K562 (cell line): ENCODE measurements at regions not wholly inside any gene's neighbourhood (a gene's known extent, or its start where the extent isn't known, plus 50 kb on each side); places are given as distances from the start of the nearest gene placed in this dataset.

ENCODE experiments used
- ATAC-seq: fragments of 200-7000 bp; cut with Tn5 transposase; 3 replicates; pipeline ENCODE4 v1.9.1; 2020; ENCODE audit warnings: moderate library complexity
- BruUV-seq: library from RNA; stranded (reverse); fragments of 400-500 nt; replicated peaks from 2 replicates; lab custom pipeline; 2021; lab: Mats Ljungman, UMichigan
- CTCF ChIA-PET: fragments of 300-600 bp; formaldehyde crosslinking; extraction: SDS; loops from one replicate; lab custom pipeline; 2021; ENCODE audit warnings: low intra/inter-chr PET ratio; lab: Yijun Ruan, JAX
- POLR2A ChIA-PET: fragments of 300-600, 350-650 bp; sonication (Branson Sonifier 250); formaldehyde crosslinking; extraction: SDS; loops from one replicate; lab custom pipeline; 2021; ENCODE audit warnings: antibody characterized with exemption, inconsistent platforms; lab: Yijun Ruan, JAX
- DNase-seq, 4 experiments: peaks; one replicate each; pipeline versions ENCODE4 v3.0.0 to v3.0.0-alpha.2; 2011 to 2018; ENCODE audit warnings: low spot score in 3 of 4, mixed read lengths in 3 of 4; ENCODE audit errors: extremely low read depth in 1 of 4
- FAIRE-seq: peaks from 2 replicates; lab custom pipeline; 2011; peaks lifted over from hg19 to GRCh38; lab: Jason Lieb, UNC
- H2AFZ ChIP-seq: 2 replicates; pipeline ENCODE4 v1.6.0; 2011; ENCODE audit warnings: low read depth, low read length, control low read depth, inconsistent platforms
- H3K27ac ChIP-seq: fragments of 200-600 bp; 3 replicates; pipeline ENCODE4 v1.8.0; 2011; ENCODE audit warnings: low read depth, mild to moderate bottlenecking, control low read depth, inconsistent platforms, low read length, moderate library complexity, mixed read lengths; ENCODE audit errors: extremely low read depth
- H3K27me3 ChIP-seq, 2 experiments: fragments of 300-600 bp in 1 of 2; 2 replicates in 1 of 2; 3 replicates in 1 of 2; pipeline versions ENCODE4 v1.6.0 to v1.8.0; 2011; ENCODE audit warnings: inconsistent platforms in 2 of 2, low read length in 2 of 2, mild to moderate bottlenecking in 1 of 2, mixed read lengths in 1 of 2, moderate library complexity in 1 of 2; ENCODE audit not compliant: control insufficient read depth in 2 of 2, insufficient read depth in 2 of 2
- H3K36me3 ChIP-seq: fragments of 300-600 bp; 3 replicates; pipeline ENCODE4 v1.8.0; 2011; ENCODE audit warnings: mild to moderate bottlenecking, low read length, inconsistent platforms; ENCODE audit not compliant: control insufficient read depth, insufficient read depth
- H3K4me1 ChIP-seq, 2 experiments: fragments of 200-600 bp in 1 of 2; replicated peaks in 1 of 2; 2 replicates in 1 of 2; 3 replicates in 1 of 2; pipeline versions ENCODE4 v1.5.1 to v1.8.0; 2011; ENCODE audit warnings: inconsistent platforms in 2 of 2, low read length in 2 of 2, mild to moderate bottlenecking in 1 of 2, mixed read lengths in 1 of 2, moderate library complexity in 1 of 2; ENCODE audit not compliant: control insufficient read depth in 2 of 2, insufficient read depth in 2 of 2
- H3K4me2 ChIP-seq: 2 replicates; pipeline ENCODE4 v1.6.1; 2011; ENCODE audit warnings: low read length, control low read depth, inconsistent platforms, mixed read lengths; ENCODE audit not compliant: insufficient read depth
- H3K4me3 ChIP-seq: fragments of 200-600 bp; sonication (generic), shearing (Covaris generic); 2 replicates; pipeline ENCODE4 v1.5.1; 2016; ENCODE audit warnings: control low read depth, inconsistent platforms
- H3K79me2 ChIP-seq: fragments of 200-600 bp; 3 replicates; pipeline ENCODE4 v1.8.0; 2011; ENCODE audit warnings: low read length, inconsistent platforms; ENCODE audit not compliant: control insufficient read depth, insufficient read depth
- H3K9ac ChIP-seq, 2 experiments: 2 replicates each; pipeline versions ENCODE4 v1.6.0 to v1.6.1; 2011; ENCODE audit warnings: low read depth in 2 of 2, low read length in 2 of 2, control low read depth in 1 of 2, inconsistent platforms in 1 of 2, mild to moderate bottlenecking in 1 of 2, mixed read lengths in 1 of 2; ENCODE audit not compliant: insufficient read depth in 1 of 2
- H3K9me1 ChIP-seq: one replicate; pipeline ENCODE4 v1.6.0; 2011; ENCODE audit warnings: inconsistent platforms, mild to moderate bottlenecking, low read length, moderate library complexity; ENCODE audit not compliant: control insufficient read depth, insufficient read depth
- H3K9me3 ChIP-seq: replicated peaks from 2 replicates; pipeline ENCODE4 v1.5.1; 2011; ENCODE audit warnings: low read depth, low read length, inconsistent platforms; ENCODE audit not compliant: control insufficient read depth, insufficient read depth
- H4K20me1 ChIP-seq: replicated peaks from 2 replicates; pipeline ENCODE4 v1.6.1; 2011; ENCODE audit warnings: low read length, inconsistent platforms, mixed read lengths; ENCODE audit not compliant: control insufficient read depth, insufficient read depth
- COPS2 ChIP-seq: fragments of 450-650 bp; conservative IDR thresholded peaks from 2 replicates; pipeline ENCODE4 v1.6.1; 2016; ENCODE audit warnings: mild to moderate bottlenecking, moderate library complexity
- EWSR1 ChIP-seq: fragments of 450-650 bp; IDR thresholded peaks from 2 replicates; pipeline ENCODE4 v1.6.1; 2018; ENCODE audit warnings: borderline replicate concordance, mild to moderate bottlenecking, low read depth, moderate library complexity; ENCODE audit not compliant: partially characterized antibody
- POLR2A ChIP-seq: fragments of 450-650 bp; conservative IDR thresholded peaks from 2 replicates; pipeline ENCODE4 v1.6.1; 2016
- RBFOX2 ChIP-seq: fragments of 200-400 bp; formaldehyde crosslinking; IDR thresholded peaks from 2 replicates; pipeline ENCODE4 v1.6.1; 2017; ENCODE audit warnings: low read depth, mild to moderate bottlenecking, low read length, moderate library complexity
- ZNF3 ChIP-seq: fragments of 250-450 bp; sonication (Bioruptor Pico); IDR thresholded peaks from 2 replicates; pipeline ENCODE4 v1.5.0; 2021; ENCODE audit warnings: mild to moderate bottlenecking, moderate library complexity
- WGBS: fragments of 100-300 bp; shearing (Covaris generic); methylation state at CpG from one replicate; pipeline ENCODE4 v1.1.6; 2016; ENCODE audit warnings: low coverage, mixed read lengths; ENCODE audit not compliant: insufficient coverage; ENCODE audit errors: missing lambda C conversion rate; 5-methylcytosine and 5-hydroxymethylcytosine counted together
- in situ Hi-C: fragments of 300-500 bp; cut with MboI; formaldehyde crosslinking; loops from 4 replicates; pipeline ENCODE4 v1.15.0; 2018; ENCODE audit warnings: inconsistent platforms, mixed read lengths
- intact Hi-C: fragments of 100-400 bp; cut with micrococcal nuclease; formaldehyde crosslinking; loops from 2 replicates; pipeline ENCODE4 v1.14.2; 2022
- TF ChIP-seq, protein P1 (sequence below): fragments of 450-650 bp; IDR thresholded peaks from 2 replicates; pipeline ENCODE4 v1.6.1; 2016; ENCODE audit warnings: antibody characterized with exemption
- TF ChIP-seq, protein P2 (sequence below): sonication (generic); formaldehyde crosslinking; IDR thresholded peaks from 2 replicates; pipeline ENCODE4 v1.8.0; 2023; ENCODE audit warnings: missing genetic modification reagents, mild to moderate bottlenecking, borderline replicate concordance

DNA sequence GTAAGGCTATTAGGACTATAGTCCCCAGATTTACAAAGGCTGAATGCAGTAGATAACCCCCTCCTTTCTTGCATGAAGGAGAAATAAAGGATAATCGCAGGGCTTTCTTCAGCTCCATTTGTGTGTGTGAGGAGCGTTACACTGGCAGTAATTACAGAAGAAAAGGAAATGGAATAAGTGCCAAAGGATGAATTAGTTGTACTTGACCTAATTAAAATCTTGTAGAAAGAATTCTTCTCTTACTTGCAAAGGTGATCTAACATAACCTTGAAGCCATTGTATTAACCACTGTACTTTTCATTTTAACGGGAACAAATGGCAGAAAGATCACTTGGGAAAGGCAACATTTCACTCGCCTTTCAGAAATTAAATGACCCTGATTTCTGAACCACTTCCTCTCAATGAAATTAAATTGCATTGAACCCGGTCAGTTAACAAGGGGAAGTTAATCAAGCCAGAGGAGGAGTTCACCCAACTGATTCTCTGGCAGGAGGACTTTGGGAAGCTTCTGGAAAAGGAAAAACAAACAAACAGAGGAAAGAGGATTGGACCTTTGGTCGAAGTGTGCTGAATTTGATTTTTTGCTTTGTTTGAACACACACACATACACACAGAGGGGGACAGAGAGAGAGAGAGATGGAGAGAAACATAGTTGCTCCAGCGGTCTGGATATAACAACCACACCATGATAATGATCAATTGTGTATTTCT lies 90.6 kb downstream of the GP2 start:
- H3K36me3 ChIP-seq: no peaks in the 10 kb centered on the region
- H3K4me1 ChIP-seq: no peaks in the 10 kb centered on the region
- no TSS peak for BruUV-seq
- H3K79me2 ChIP-seq: no peaks in the 10 kb centered on the region
- FAIRE-seq: no peak
- H3K9me1 ChIP-seq: no peaks in the 10 kb centered on the region
- WGBS: 0% methylated on average over 7 of the region's 7 CpGs
- DNase-seq: no peak
- H2AFZ ChIP-seq: no peak overlapping the region
- H3K27ac ChIP-seq: no peak overlapping the region
- H3K27me3 ChIP-seq: no peaks in the 10 kb centered on the region
- POLR2A ChIA-PET: no interaction called here
- H3K4me2 ChIP-seq: no peak overlapping the region
- H3K9ac ChIP-seq: no peak overlapping the region
- H3K9me3 ChIP-seq: no peaks in the 10 kb centered on the region
- intact Hi-C loops: no loop called here
- CTCF ChIA-PET: no interaction called here
- no peak for ATAC-seq
- in situ Hi-C loops: no loop called here
- TF ChIP-seq POLR2A (no peak), EWSR1 (no peak), ZNF3 (CRISPR knock-in tag) (no peak), COPS2 (no peak), RBFOX2 (no peak)
- TF ChIP-seq, protein P1, sequence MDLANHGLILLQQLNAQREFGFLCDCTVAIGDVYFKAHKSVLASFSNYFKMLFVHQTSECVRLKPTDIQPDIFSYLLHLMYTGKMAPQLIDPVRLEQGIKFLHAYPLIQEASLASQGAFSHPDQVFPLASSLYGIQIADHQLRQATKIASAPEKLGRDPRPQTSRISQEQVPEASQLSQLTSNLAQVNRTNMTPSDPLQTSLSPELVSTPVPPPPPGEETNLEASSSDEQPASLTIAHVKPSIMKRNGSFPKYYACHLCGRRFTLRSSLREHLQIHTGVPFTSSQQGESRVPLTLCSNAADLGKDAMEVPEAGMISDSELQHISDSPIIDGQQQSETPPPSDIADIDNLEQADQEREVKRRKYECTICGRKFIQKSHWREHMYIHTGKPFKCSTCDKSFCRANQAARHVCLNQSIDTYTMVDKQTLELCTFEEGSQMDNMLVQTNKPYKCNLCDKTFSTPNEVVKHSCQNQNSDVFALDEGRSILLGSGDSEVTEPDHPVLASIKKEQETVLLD: no peak
- TF ChIP-seq, protein P2, sequence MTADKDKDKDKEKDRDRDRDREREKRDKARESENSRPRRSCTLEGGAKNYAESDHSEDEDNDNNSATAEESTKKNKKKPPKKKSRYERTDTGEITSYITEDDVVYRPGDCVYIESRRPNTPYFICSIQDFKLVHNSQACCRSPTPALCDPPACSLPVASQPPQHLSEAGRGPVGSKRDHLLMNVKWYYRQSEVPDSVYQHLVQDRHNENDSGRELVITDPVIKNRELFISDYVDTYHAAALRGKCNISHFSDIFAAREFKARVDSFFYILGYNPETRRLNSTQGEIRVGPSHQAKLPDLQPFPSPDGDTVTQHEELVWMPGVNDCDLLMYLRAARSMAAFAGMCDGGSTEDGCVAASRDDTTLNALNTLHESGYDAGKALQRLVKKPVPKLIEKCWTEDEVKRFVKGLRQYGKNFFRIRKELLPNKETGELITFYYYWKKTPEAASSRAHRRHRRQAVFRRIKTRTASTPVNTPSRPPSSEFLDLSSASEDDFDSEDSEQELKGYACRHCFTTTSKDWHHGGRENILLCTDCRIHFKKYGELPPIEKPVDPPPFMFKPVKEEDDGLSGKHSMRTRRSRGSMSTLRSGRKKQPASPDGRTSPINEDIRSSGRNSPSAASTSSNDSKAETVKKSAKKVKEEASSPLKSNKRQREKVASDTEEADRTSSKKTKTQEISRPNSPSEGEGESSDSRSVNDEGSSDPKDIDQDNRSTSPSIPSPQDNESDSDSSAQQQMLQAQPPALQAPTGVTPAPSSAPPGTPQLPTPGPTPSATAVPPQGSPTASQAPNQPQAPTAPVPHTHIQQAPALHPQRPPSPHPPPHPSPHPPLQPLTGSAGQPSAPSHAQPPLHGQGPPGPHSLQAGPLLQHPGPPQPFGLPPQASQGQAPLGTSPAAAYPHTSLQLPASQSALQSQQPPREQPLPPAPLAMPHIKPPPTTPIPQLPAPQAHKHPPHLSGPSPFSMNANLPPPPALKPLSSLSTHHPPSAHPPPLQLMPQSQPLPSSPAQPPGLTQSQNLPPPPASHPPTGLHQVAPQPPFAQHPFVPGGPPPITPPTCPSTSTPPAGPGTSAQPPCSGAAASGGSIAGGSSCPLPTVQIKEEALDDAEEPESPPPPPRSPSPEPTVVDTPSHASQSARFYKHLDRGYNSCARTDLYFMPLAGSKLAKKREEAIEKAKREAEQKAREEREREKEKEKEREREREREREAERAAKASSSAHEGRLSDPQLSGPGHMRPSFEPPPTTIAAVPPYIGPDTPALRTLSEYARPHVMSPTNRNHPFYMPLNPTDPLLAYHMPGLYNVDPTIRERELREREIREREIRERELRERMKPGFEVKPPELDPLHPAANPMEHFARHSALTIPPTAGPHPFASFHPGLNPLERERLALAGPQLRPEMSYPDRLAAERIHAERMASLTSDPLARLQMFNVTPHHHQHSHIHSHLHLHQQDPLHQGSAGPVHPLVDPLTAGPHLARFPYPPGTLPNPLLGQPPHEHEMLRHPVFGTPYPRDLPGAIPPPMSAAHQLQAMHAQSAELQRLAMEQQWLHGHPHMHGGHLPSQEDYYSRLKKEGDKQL: no peak
- no peaks in the 10 kb centered on the region for H4K20me1 ChIP-seq
- no peak overlapping the region for H3K4me3 ChIP-seq
